Testis (tissue), 2 donors: ENCODE measurements at regions not wholly inside any gene's neighbourhood (a gene's known extent, or its start where the extent isn't known, plus 50 kb on each side); places are given as distances from the start of the nearest gene placed in this dataset.

ENCODE experiments used
- DNase-seq: peaks from one replicate; pipeline ENCODE4 v3.0.0-alpha.2; 2019
- H3K27ac ChIP-seq, 2 donors: fragments of 200-600 bp; sonication (generic); one replicate each; pipeline ENCODE4 v1.5.1; 2019
- H3K27me3 ChIP-seq: fragments of 200-600 bp; sonication (generic); one replicate; pipeline ENCODE4 v1.5.1; 2019
- H3K36me3 ChIP-seq: fragments of 200-600 bp; sonication (generic); one replicate; pipeline ENCODE4 v1.5.1; 2017; ENCODE audit warnings: low read depth; ENCODE audit errors: missing control alignments
- H3K4me1 ChIP-seq: fragments of 200-600 bp; sonication (generic); one replicate; pipeline ENCODE4 v1.5.1; 2019
- H3K4me3 ChIP-seq, 2 donors: fragments of 200-600 bp; sonication (generic); one replicate each; pipeline ENCODE4 v1.5.1; 2017 to 2019
- H3K9me3 ChIP-seq: fragments of 200-600 bp; sonication (generic); one replicate; pipeline ENCODE4 v1.5.1; 2017
- POLR2A ChIP-seq: fragments of 450-650 bp; IDR thresholded peaks from one replicate; pipeline ENCODE4 v1.6.1; 2017; ENCODE audit warnings: antibody characterized with exemption, mild to moderate bottlenecking, moderate library complexity
- WGBS, 2 donors: methylation state at CpG; one replicate each; pipeline ENCODE4 v1.1.5; 2018; 5-methylcytosine and 5-hydroxymethylcytosine counted together
- intact Hi-C: fragments of 100-400 bp; cut with DNase I; formaldehyde crosslinking; loops from one replicate; pipeline ENCODE4 v1.15.1; 2023; ENCODE audit warnings: low total_unique reads
- TF ChIP-seq, protein P1 (sequence below), 3 experiments: fragments of 450-650 bp in 2 of 3; fragments of 200-600 bp in 1 of 3; sonication (generic) in 1 of 3; IDR thresholded peaks; one replicate each; pipeline ENCODE4 v1.5.1; 2016 to 2019; ENCODE audit warnings: antibody characterized with exemption in 3 of 3, mild to moderate bottlenecking in 2 of 3, moderate library complexity in 1 of 3

DNA sequence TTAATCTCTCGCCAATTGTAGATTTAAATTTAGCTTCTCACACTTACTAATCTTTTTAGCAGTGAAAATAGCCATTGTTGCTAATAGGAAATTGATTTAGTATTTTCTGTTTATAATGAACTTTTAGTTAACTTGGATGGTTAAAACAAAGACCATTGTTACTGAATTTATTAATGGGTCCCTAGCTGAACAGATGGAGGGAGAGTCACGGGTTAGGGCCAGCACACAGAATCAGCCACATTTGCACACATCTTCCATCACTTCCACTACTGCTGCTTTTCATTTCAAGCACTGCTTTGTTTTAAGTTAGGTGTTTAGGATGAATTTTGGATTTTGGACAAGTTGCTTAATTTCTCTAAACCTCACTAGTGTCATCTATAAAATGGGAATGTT is 125.9 kb upstream of the ADAMTSL1 start:
- H3K27me3 ChIP-seq: no peaks in the 10 kb centered on the region
- 71 to 90% methylated on average over 2 of the region's 2 CpGs for WGBS, 2 donors
- H3K27ac ChIP-seq: no peak overlapping the region
- no peaks in the 10 kb centered on the region for H3K9me3 ChIP-seq
- intact Hi-C loops: no loop called here
- no peak overlapping the region for H3K4me3 ChIP-seq
- no peak for TF ChIP-seq POLR2A
- TF ChIP-seq, protein P1, sequence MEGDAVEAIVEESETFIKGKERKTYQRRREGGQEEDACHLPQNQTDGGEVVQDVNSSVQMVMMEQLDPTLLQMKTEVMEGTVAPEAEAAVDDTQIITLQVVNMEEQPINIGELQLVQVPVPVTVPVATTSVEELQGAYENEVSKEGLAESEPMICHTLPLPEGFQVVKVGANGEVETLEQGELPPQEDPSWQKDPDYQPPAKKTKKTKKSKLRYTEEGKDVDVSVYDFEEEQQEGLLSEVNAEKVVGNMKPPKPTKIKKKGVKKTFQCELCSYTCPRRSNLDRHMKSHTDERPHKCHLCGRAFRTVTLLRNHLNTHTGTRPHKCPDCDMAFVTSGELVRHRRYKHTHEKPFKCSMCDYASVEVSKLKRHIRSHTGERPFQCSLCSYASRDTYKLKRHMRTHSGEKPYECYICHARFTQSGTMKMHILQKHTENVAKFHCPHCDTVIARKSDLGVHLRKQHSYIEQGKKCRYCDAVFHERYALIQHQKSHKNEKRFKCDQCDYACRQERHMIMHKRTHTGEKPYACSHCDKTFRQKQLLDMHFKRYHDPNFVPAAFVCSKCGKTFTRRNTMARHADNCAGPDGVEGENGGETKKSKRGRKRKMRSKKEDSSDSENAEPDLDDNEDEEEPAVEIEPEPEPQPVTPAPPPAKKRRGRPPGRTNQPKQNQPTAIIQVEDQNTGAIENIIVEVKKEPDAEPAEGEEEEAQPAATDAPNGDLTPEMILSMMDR (IDR thresholded peaks at IDR 0.05): no peak
- no peaks in the 10 kb centered on the region for H3K36me3 ChIP-seq
- no peaks in the 10 kb centered on the region for H3K4me1 ChIP-seq
- no peak for DNase-seq

DNA sequence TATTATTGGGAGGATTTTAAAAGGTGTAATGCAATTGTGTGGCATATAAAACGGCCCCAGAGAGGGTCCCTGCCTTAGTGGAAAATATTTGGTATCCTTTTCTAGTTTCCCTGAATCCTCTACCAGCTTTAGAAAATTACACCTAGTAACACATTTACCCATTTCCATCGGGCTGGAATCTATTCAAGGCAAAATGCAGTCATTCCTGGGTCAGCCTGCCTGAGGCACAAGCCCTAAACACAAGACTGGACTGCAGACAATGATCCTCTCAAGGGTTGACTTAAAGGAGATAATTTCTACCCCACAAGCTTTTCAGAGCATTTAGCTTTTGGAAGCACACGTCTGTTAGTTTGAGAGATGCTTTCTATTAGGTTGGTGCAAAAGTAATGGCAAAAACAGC is 124.4 kb upstream of the ADAMTSL1 start:
- intact Hi-C loops: no loop called here
- no peak for TF ChIP-seq POLR2A
- TF ChIP-seq, protein P1 (IDR thresholded peaks at IDR 0.05): no peak
- no peaks in the 10 kb centered on the region for H3K4me1 ChIP-seq
- no peaks in the 10 kb centered on the region for H3K27me3 ChIP-seq
- no peak overlapping the region for H3K27ac ChIP-seq
- no peaks in the 10 kb centered on the region for H3K9me3 ChIP-seq
- H3K4me3 ChIP-seq: no peak overlapping the region
- no peaks in the 10 kb centered on the region for H3K36me3 ChIP-seq
- 72 to 85% methylated on average over 3 of the region's 3 CpGs for WGBS, 2 donors
- DNase-seq: no peak

DNA sequence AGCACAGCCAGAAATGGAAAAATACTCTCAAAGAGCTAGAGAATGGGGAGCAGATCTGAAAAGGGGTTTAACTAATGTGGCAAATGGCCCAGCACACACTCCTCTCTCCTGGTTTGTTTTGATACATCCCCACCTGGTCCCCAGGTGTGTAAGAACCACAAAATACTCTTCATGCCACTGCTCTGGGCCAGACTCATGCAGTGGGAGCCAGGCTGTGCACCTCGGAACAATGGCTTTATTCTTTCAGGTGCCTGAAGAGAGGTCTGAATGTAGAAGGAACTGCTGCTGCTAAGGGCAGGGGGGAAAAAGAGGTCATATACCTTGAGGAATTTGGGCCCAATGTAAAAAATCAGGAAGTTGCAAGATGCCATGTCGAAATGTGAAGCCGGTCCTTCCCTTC is 123.9 kb upstream of the ADAMTSL1 start:
- no peak for DNase-seq
- Histone ChIP-seq H3K27ac (no peak overlapping the region), H3K9me3 (no peaks in the 10 kb centered on the region), H3K4me3 (no peak overlapping the region), H3K27me3 (no peaks in the 10 kb centered on the region), H3K4me1 (no peaks in the 10 kb centered on the region), H3K36me3 (no peaks in the 10 kb centered on the region)
- no peak for TF ChIP-seq POLR2A
- TF ChIP-seq, protein P1 (IDR thresholded peaks at IDR 0.05): no peak
- 90% methylated on average over 3 of the region's 3 CpGs for WGBS, 2 donors
- intact Hi-C loops: no loop called here

DNA sequence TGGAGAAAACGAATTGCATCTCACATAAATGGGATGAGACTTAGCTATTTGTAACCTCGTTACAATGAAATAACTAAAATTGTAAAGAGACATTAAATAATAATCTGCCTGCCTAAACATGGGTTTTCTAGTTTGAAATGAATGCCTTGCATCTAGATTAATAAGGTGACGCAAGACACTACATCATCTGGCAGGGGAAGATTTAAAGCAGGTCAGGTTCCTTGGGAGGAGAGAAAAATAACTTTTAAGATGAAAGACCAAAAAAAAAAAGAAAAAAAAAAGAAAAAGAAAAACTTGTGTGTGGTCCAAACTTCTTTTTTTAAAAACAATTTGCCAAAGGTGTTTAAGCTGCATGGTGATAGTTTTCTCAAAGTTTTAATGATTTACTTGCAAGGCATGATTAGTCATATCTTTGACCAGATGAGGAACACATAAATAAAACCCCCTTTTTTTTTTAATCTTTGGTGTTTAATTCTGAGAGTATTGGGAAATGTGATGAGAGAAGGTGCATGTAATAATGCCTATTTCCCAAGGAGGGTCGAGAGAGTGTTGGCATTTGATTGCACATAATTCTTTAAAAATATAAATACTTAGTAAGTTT is 122.9 kb upstream of the ADAMTSL1 start:
- WGBS, 2 donors: 54 to 67% methylated on average over 4 of the region's 4 CpGs
- TF ChIP-seq, protein P1 (IDR thresholded peaks at IDR 0.05): no peak
- TF ChIP-seq POLR2A: no peak
- H3K27me3 ChIP-seq: no peaks in the 10 kb centered on the region
- no peak for DNase-seq
- no peak overlapping the region for H3K27ac ChIP-seq
- no peaks in the 10 kb centered on the region for H3K4me1 ChIP-seq
- H3K36me3 ChIP-seq: no peaks in the 10 kb centered on the region
- no peak overlapping the region for H3K4me3 ChIP-seq
- no peaks in the 10 kb centered on the region for H3K9me3 ChIP-seq
- intact Hi-C loops: no loop called here

DNA sequence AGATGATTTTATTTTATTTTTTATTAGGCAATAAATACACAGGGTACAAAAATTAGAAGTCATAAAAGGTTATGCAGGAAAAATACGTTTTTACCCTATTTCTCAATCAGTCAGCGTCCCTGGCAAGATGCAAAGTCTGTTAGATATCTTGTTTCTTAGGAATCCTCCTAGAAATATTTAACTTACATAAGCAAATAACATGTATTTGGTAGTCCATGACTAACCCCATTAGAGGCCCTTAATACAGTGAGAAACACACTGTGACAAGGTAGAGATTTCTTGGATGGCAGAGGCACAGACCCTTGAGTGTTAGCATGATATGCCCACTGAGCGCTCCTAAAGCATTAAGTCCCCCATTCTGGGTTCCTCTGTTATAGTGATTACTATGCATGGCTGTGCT is 121.2 kb upstream of the ADAMTSL1 start:
- 85 to 90% methylated on average over 3 of the region's 3 CpGs for WGBS, 2 donors
- no peak overlapping the region for H3K27ac ChIP-seq
- no peaks in the 10 kb centered on the region for H3K4me1 ChIP-seq
- intact Hi-C loops: no loop called here
- no peak overlapping the region for H3K4me3 ChIP-seq
- no peak for TF ChIP-seq POLR2A
- TF ChIP-seq, protein P1 (IDR thresholded peaks at IDR 0.05): no peak
- no peak for DNase-seq
- no peaks in the 10 kb centered on the region for H3K9me3 ChIP-seq
- H3K27me3 ChIP-seq: no peaks in the 10 kb centered on the region
- H3K36me3 ChIP-seq: no peaks in the 10 kb centered on the region
